Right renal cortex interstitium (tissue), 3 donors: ENCODE measurements at regions not wholly inside any gene's neighbourhood (a gene's known extent, or its start where the extent isn't known, plus 50 kb on each side); places are given as distances from the start of the nearest gene placed in this dataset.

ENCODE experiments used
- DNase-seq, 3 donors: peaks; one replicate each; pipeline ENCODE4 v3.0.0-alpha.2; 2013; ENCODE audit warnings: low read depth in 3 of 3, low spot score in 2 of 3

DNA sequence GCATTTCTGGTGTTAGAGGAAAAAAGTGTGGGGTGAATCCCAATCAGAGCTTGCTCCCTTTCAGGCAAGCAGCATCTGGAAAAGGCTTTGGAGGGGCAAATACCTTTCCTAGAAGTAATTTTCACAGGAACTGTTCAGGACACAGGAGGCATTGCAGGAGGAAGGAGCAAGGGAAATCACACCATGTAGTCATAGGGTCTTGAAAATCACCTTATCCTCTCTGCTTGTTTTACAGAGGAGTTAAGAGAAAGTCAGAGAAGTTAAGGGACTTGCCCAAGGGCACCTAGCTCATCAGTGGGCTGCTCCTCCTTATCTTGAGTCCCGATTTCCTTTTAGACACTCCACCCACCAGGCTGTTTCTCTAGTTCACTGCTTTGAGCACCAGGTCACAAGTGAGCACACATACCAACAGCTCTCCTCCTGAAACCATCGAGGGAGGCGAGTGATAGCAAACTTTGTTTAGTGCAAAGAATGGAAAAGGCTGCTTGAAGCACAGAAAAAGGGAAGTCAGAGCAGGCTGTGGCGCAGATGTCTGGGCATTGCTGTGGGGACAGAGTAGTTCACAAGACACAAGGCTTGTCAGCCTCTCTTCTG, 89.2 kb upstream of the CXCR4 start:
- no peak for DNase-seq

DNA sequence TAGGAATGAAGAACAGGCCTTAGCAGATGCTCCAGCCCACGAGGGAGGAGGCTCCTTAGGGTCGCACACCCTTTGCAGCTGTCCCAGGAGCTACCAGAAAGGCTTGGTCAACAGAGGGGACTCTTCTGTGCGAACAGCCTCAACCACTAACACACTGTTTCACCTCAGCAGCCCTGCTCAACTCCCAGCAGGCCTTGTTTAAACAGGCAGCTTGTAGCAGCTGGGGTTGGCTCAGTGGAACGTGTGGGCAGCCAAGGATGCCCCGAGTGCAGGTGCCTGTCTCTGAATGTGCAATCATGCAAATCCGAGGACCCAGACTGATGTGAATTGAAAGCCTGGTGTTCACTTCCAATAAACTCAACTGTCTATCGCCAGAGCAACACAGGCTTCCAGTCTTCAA, 88.7 kb upstream of the CXCR4 start:
- DNase-seq: no peak

- DNase-seq: no peak
Observed at GRCh38 chr2:136205615-136206014, 87.7 kb upstream of the CXCR4 start.

GRCh38 chr2:136204971-136205370, 87.0 kb upstream of the CXCR4 start:
- no peak for DNase-seq

DNA sequence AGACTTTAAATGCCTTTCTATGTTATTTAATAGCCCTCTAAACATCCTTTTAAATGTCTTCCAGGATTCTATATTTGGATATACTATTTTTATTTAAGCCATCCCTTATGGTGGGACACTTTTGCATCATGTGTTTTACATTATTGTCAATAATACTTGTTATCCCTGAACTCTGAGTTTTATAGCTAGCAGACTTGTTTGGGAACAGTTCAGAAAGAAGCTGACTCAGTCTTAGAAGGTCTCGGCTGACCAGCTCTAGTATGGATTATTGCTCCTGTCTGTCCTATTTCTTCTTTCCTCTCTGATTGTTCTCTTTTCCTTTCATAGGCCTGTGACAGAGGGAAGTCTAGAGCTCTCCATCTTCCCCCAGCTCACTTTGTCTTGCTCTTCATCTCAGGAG, 77.3 kb upstream of the CXCR4 start:
- DNase-seq: no peak

DNA sequence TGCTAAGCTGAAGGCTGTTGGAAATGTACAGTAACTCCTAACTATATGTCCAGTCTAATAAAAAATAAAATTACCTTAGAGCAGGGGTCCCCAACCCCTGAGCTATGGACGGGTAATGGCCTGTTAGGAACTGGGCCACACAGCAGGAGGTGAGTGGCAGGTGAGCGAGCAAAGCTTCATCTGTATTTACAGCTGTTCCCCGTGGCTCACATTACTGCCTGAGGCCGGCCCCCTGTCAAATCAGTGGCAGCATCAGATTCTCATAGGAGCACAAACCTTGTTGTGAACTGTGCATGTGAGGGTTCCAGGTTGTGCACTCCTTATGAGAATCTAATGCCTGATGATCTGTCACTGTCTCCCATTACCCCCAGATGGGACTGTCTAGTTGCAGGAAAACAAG, 73.1 kb upstream of the CXCR4 start:
- no peak for DNase-seq

DNA sequence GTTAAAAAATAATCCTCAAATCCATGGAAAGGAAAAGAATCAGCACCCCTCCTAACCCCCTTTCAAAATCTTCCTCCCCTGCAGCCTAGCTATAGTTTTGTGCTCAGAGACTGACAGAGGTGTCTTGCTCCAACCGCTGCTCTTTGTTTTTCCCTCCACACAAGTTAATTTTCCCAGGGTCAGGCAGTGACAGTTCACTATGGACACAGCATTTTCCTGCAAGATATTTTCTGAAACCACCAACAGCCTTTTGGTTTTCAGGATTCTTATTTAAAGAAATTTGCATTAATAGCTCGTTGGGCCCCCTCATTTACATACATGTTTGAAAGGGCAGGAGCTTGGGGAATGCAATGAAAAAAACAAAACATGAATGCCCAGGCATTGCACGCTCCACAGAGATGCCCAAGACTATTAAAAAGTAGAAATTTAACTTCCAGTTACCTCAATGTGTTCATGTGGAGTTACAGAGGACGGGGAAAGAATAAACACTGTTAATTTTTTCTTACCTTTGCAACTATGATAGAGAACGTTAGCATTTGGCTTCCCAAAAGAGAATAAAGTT, 71.4 kb upstream of the CXCR4 start:
- no peak for DNase-seq

DNA sequence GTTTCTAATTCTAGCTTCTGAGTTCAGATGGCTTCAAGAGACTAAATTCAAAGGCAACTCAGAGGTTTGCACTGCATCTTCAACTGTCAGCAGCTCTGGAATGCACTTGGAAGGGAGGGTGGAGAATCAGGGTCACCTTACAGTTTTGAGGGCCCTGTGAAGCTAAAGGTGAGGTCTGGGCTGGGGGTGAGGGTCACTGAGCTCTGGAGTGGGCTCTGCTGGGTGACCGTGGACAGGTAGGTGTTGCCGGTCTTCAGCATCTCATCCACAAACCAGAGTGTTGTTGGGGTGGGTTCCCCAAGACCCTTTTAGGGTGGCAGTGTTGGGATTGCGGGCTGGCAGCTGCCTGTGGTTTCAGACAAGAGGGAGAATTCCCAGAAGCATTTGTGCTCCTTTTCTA, 70.1 kb upstream of the CXCR4 start:
- DNase-seq: no peak

- DNase-seq: no peak
Observed at GRCh38 chr2:136185981-136186776, 68.2 kb upstream of the CXCR4 start.

DNA sequence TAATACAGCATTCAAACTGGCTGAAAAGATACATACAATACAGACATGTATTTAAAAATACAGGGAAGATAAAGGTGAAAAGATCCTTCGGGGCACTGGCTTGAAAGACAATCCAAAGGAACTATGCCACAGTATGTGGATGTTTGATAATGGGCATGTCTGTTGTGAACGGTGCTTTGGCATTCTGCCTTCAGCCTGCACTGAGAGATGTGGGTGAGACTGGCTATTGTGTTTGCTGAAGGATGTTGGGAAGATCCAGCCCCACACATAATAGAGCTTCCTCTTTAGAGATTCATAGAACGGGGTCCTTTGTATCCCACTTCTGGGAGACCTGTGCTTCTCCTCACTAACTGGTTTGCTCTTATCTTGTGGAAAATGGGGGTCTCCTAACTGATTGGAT, 65.1 kb upstream of the CXCR4 start:
- DNase-seq: no peak

GRCh38 chr2:136182315-136182714, 64.4 kb upstream of the CXCR4 start:
- no peak for DNase-seq

GRCh38 chr2:136179602-136179975, 61.6 kb upstream of the CXCR4 start:
- DNase-seq: no peak

DNA sequence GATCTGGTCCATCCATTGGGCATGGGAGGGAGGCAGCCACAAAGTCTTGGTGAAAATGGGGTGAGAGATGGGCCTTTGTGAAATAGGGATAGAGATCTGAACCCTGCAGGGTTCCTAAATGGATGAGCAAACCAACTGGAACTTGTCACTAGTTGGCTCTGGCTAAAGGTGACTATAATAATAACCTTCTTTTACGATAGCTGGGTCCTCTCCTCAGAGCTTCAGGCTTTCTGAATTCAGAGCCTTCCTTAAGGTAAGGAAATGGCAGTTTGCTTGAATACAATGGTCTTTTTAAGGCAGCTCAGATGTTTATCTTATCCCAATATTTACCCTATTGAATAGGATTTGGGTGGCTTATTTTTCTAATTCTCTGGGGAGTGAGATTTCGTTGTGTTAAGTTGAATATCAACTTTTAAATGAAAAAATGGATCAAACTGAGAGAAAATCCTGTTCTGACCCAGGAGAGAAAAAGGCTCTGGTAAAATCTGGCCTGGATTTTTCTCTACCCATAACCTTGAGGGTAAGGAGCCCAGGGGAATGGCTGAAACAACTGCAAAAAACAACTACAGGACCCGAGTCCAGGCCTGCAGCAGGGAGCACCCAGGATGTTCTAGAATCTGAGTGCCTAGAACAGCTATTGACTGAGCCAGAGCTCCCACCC, 61.1 kb upstream of the CXCR4 start:
- DNase-seq: no peak

GRCh38 chr2:136175868-136176267, 57.9 kb upstream of the CXCR4 start:
- DNase-seq: no peak

DNA sequence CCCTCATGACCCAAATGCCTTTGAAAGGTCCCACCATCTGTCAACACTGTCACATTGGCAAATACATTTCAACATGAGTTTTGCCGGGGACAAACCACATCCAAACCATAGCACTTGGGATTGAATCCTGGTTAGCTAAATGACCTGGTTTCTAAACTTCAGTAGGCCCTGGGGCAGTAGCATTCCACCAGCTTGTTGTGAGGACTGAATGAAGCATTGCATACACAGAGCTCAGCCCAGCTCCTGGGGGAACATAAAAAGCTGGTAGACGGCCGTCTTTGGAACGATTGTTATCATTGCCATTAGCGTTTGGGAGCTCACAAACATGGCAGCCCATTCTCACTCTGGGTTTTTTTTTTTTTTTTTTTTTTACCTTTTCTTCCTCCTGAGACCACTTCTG, 57.5 kb upstream of the CXCR4 start:
- DNase-seq: no peak

- no peak for DNase-seq
Observed at GRCh38 chr2:136173126-136173525, 55.2 kb upstream of the CXCR4 start.

- no peak for DNase-seq
Observed at GRCh38 chr2:136171223-136171622, 53.3 kb upstream of the CXCR4 start.

- no peak for DNase-seq
Observed at GRCh38 chr2:136168720-136169119, 50.8 kb upstream of the CXCR4 start.

DNA sequence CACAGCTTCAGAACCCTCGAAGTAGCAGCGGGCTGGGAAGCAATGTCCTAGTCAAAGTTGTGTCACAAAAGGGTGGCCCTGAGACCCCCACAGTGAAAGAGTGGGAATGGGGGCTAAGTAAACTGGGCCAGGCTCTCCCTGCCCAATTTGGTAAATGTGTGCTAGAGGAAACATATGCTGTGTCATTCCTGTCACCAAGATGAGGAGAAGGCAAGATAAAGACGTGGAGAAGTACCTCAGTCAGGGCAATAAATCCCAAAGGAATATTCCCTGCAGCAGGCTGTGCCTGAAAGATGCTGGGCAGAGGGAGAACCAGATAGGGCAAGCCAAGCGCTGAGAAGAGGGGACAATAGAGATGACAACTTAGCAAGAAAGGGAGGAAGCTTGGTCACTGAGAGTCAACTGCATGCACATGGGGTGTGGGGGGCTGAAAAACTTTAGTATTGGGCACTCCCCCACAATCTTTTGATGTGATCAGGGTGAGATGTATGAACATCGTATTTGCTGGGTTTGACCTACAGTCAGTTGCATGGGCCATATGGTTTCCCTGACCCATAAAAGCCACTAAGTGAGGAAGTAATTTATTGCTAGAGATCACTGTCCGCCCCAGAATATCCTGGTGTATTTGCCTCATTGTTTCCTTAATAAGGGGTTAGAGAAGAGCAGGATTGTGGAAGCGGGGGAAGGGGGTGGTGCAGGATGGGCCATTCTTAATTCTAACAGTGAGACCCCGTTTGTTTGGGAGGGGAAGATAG, 49.9 kb upstream of the CXCR4 start:
- peak in 2 of 3 donors; percentile 29 to 31 for DNase-seq
